GM20000 (cell line): ENCODE measurements at regions not wholly inside any gene's neighbourhood (a gene's known extent, or its start where the extent isn't known, plus 50 kb on each side); places are given as distances from the start of the nearest gene placed in this dataset.

Experiments used
- DNase-seq: peaks from one replicate; pipeline ENCODE4 v3.0.0; 2012; ENCODE audit warnings: low spot score
- CTCF ChIP-seq: IDR thresholded peaks from 2 replicates; pipeline ENCODE4 v1.5.1; 2012; ENCODE audit warnings: mild to moderate bottlenecking, control low read depth; ENCODE audit errors: extremely low read depth, missing control alignments

- DNase-seq = no peak
- no peak for TF ChIP-seq CTCF
These were observed 271.4 kb upstream of the HDAC4 start for GRCh38 chr2:239671916-239672849.

GRCh38 chr2:239671471-239671870, 270.7 kb upstream of the HDAC4 start:
- no peak for TF ChIP-seq CTCF
- no peak for DNase-seq

- no peak for DNase-seq
- no peak for TF ChIP-seq CTCF
These were observed 269.8 kb upstream of the HDAC4 start for GRCh38 chr2:239670463-239671120.

GRCh38 chr2:239669899-239670460, 269.2 kb upstream of the HDAC4 start:
- no peak for TF ChIP-seq CTCF
- no peak for DNase-seq

- no peak for TF ChIP-seq CTCF
- DNase-seq = no peak
These were observed 268.5 kb upstream of the HDAC4 start for GRCh38 chr2:239669181-239669898.

GRCh38 chr2:239668651-239669050, 267.8 kb upstream of the HDAC4 start:
- TF ChIP-seq CTCF = no peak
- DNase-seq = no peak
